Activated gamma-delta T cell treated with anti-CD3 and anti-CD28 coated beads, Interleukin-2, amount 50 U/mL, for 16 hours (primary cell): ENCODE measurements at regions not wholly inside any gene's neighbourhood (a gene's known extent, or its start where the extent isn't known, plus 50 kb on each side); places are given as distances from the start of the nearest gene placed in this dataset.
"Not testable (repeated sequence)": the region's sequence is repeated elsewhere in the genome, so short reads cannot be mapped to it uniquely, and the experiment has no call there.

Source experiments
- DNase-seq: peaks from one replicate; pipeline ENCODE4 v3.0.0-alpha.2; 2020; ENCODE audit warnings: low read depth

DNA sequence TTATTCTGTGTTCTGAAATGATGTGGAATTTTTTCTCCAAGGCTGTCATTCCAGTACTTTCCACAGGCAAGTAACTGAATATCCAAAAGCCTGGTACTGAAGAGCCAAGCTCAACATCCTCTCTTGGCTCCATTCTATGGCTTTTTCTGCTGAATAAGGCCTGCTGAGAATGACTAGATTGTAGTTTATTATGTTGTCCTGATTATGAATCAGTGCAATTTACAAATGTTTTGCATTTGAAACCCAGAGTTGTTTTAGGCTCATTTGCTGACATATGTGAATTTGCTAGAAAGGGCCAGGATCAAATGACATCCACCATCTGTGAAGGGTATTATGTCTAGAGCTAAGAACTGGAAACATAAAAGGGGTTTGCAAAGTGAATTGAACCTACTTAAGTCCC lies 596.6 kb downstream of the KCTD12 start:
- no peak for DNase-seq

DNA sequence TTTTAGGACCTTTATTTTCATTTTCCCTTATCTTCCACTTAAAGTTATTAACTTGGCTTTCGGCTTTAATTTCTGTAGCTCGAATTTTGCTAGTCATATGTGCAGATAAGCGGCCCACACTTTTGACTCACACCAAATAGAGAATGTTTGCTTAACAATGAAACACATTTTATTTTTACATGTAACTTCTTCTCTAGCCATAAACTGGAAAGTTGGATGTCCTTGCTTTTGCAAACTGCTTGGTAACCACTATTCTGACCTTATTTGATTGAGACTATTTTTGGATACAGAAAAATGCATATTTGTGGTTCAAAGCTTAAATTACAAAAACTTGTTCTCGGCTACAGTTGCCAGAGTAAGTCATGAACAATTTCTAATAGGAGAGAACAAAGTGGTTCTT lies 600.0 kb downstream of the KCTD12 start:
- DNase-seq, result no peak

DNA sequence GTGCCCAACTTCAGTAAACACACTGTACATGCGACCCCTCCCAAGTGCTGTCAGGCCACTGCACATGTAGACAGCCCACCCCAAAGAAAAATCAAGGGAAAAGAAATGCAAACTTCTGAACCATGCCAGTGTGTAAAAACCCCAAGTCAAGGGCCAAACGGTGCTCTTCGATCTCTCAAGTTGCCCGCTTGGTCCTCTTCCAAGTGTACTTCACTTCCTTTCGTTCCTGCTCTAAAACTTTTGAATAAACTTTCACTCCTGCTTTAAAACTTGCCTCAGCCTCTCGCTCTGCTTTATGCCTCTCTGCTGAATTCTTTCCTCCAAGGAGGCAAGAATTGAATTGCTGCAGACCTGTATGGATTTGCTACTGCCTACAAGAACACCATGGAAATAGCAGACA lies 600.7 kb downstream of the KCTD12 start:
- no peak for DNase-seq

DNA sequence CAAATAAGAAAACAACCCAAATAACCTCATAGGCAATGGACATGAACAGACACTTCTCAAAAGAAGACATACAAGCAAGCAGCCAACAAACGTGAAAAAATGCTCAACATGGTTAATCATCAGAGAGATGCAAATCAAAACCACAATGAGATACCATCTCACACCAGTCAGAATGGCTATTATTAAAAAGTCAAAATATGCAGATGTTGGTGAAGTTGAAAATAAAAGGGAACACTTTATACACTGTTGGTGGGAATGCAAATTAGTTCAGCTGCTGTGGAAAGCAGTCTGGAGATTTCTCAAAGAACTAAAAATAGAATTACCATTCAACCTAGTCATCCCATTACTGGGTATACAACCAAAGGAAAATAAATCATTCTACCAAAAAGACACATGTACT lies 606.4 kb downstream of the KCTD12 start:
- DNase-seq, result not testable (repeated sequence)

DNA sequence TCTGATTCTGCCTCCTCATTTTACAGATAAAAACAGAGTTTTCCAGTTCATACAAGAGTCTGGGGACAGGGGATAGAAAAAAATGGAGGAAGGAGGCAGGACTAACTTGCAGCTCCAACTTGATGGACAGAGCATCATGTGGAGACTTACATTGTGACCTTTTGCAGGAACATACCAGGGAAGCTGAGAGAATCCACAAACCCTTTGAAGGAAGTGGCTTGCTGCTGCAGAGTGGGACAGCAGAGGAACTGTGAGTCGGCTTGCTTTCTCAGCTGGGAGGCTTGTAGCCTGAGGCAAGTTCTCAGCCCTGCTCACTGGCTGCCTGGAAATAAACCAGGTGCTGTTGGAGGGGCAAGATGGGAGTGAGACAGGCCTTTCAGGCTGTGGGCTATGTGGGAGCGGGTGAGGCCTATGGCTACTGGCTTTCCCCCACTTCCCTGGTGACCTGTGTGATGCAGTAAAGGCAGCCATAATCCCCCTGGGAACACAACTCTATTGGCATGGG lies 614.4 kb downstream of the KCTD12 start:
- DNase-seq, result no peak

DNA sequence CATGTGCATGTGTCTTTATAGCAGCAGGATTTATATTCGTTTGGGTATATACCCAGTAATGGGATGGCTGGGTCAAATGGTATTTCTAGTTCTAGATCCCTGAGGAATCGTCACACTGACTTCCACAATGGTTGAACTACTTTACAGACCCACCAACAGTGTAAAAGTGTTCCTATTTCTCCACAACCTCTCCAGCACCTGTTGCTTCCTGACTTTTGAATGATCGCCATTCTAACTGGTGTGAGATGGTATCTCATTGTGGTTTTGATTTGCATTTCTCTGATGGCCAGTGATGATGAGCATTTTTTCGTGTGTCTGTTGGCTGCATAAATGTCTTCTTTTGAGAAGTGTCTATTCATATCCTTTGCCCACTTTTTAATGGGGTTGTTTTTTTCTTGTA lies 617.9 kb downstream of the KCTD12 start:
- not testable (repeated sequence) for DNase-seq

DNA sequence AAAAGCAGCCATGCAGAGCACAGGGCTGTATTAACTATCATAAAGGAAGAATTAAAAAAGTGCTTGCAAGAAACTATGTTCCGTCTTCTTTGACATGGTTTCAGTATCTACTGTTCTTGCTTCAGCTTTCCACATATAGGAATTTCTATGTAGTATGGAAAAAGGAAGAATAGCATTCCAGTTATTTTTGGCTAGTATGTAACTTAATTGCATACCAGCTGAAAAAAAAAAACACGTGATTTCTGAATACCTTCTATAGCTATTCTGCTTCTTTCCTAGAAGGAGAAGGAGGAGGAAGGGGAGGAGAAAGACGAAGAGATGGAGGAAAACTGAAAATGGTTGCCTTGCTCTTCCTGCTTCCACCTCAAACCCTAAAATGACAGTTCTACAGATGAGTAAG lies 619.0 kb downstream of the KCTD12 start:
- DNase-seq, result no peak

DNA sequence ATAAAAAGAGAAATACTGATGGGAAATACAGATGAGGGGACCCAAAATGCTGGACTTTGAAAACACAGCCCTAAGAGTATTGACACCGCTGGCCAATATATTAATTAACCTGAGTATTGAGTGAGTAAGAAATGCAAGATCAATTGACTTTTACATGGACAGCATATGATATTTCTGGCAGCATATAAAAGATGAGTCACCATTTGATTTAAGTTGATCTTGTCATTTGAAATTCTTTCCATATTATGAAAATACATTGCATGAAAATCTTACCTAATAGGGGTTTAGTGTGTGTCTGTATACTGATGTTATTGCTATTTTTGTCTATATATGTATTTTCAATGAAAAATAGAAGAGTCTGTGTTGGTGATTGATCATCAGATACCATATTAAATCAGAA lies 619.6 kb downstream of the KCTD12 start:
- no peak for DNase-seq

DNA sequence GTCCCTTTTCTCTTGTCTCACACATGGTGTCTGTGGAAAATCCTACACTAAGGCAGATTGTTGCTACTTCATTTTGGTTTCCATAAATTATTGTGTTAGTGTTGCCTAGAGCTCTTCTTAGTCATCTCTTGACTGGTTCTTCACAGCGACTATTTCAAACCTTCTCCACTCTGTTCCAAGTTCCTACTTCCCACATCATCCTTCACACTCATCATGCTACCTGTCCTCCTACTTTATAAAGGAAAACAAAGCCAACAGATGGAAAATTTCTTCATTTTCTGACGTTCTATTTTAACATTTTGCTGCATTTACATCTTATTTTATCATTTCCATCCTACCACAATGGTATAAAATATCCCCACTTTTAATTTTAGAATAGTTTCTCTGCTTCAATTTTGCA lies 614.1 kb downstream of the LMO7 start:
- DNase-seq, result no peak

DNA sequence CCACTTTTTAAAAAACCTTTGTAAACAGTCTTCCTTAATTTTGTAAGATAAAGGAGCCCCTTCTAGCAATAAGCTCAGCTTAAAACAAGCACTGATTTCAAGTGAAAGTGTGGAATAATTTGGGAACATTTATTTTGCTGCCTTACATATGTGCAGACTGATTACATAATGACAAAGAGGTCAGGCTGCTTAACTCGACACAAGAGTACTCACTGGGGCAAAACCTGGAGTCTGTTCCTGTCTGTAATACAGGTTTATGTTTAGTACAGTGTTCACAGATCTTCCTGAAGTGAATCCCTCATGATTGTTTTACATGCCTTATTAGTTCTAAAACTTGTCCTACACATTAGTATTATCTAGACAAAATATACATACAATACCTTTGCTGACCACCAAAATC lies 609.8 kb downstream of the LMO7 start:
- DNase-seq, result no peak

DNA sequence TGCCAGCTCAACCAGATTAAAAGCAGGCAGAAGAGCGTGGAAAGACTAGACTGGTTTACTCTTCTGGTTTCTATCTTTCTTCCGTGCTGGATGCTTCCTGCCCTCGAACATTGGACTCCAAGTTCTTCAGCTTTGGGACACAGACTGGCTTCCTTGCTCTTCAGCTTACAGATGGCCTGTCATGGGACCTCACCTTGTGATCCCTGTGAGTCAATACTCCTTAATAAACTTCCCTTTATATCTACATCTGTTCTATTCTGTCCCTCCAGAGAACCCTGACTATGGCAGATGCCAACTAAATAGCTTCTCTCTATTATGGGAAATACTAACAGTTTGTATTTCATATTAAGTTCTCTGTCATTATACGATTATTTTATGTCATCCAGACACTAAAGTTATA lies 609.1 kb downstream of the LMO7 start:
- DNase-seq, result no peak

DNA sequence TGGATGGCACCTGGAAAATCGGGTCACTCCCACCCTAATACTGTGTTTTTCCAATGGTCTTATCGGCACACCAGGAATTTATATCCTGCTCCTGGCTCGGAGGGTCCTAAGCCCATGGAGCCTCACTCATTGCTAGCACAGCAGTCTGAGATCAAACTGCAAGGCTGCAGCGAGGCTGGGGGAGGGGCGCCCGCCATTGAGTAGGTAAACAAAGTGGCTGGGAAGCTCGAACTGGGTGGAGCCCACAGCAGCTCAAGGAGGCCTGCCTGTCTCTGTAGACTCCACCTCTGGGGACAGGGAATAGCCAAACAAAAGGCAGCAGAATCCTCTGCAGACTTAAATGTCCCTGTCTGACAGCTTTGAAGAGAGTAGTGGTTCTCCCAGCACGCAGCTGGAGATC lies 607.0 kb downstream of the LMO7 start:
- DNase-seq, result not testable (repeated sequence)

DNA sequence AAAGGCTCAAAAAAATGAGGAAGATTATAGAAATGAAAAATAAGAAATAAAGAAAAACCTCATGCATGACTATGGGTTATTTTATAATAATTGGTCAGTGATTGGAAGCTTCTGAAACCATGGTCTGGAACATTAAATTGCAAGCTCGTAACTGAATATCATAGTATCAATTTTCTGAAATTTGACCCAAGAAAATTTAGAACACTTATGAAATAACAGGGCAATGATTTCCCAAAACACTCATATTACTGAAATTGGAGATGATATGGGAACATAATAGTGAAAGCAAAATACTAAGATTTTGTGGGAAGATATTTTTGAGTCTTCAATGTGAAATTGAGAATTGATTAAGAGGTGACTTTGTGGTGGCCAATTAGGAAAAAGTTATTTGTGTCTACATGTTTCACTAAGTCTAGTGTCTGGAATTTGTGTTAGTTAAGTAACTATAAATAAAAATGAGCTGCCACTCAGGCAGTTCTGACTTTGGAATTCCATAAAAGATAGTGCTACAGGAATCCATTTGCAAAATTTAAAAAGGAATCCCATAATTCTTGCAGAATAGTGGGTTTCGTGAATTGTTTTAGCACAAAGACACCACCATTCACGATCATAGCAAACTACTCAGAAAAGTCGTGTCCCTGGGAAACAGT lies 603.0 kb downstream of the LMO7 start:
- DNase-seq, result no peak

DNA sequence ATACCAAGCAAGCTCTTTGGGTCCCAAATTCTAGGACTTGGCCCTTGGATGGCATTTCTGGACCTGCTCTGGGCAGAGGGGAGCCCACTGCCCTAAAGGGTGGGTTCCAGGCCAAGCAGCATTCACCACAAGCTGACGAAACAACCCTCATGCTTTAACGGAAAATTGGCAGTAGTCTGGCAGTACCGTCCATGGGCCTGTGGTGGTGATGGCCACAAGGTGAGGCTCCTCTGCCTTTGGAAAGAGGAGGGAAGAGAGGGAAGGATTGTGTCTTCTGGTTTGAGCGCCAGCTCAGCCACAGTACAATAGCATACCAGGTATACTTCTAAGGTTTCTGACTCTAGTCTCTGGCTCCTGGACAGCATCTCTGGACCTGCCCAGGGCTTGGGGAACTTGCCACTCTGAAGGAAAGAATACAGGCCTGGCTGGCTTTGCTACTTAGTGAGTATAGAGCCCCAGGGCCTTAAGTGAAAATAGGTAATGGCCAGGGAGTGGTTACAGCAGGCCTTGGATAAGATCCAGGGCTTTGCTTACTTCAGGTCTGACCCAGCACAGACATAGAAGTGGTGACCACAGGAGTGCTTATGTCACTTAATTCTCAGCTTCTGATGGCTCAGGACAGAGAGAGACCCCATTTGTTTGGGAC lies 595.5 kb downstream of the LMO7 start:
- DNase-seq, result no peak

DNA sequence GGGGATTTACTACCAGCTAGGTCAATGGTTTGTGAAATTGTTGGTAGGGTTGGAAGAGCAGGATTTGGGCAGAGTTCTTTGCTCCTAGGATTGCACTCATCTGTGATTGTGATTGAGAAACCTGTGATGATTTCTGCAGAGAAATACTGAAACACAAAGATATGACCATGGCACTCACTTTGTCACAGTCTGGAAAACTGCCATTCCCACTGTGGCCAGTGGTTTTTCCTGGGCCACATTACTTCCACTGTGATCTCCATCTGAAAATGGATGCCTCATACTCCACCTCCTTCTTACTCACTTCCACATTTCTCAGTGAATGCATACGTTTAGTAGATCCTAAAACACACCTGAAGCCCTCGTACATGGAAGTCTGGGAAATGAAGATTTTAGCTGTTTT lies 593.2 kb downstream of the LMO7 start:
- DNase-seq, result no peak

DNA sequence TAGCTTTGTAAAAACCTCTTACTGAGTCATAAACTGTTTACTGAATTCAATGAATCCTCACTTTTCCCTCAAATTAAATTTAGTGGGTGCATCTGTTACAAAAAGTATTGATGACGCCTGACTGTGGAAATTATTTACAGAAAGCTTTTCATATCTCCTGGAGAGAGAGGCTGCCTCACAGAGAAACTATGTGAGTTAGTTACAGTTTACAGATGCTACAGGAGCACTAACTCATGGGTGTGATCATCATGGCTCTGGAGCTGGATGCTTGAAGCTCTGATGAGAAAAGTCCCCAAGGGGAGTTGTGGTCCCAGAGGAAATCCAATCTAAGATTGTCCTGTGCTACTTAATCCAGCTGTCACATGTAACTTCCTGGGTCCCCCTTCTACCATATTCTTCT lies 590.8 kb downstream of the LMO7 start:
- no peak for DNase-seq

DNA sequence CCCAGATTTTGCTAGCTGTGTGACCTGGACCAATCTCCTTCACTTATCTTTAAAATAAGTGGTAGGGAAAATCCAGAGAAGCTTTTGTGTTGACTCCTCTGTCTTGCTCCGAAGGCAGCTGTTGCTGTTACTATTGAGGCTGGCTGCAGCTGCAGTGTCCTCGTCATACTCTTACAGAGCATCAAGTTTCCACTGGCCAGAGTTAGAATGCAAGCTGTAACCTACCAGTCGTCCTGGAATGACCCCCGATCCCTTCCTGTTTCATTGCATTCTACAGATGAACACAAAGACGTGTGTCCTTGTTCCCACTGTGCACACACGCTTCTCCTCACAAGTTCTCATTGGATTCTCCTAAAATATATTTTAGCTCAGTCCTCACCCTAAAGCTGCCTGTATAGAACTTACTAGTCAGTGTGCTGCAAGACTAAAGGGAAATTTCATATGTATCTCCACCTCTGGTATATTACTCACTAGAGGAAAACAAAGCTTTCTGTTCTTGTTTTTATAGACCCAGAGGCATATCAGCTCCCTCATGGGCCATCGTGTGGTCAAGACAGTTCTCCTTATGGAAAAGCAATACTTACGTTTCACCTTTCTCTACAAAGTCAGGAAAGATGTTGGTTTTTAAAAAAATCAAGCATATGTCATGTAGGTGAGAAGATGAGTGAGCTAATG lies 589.8 kb downstream of the LMO7 start:
- no peak for DNase-seq

DNA sequence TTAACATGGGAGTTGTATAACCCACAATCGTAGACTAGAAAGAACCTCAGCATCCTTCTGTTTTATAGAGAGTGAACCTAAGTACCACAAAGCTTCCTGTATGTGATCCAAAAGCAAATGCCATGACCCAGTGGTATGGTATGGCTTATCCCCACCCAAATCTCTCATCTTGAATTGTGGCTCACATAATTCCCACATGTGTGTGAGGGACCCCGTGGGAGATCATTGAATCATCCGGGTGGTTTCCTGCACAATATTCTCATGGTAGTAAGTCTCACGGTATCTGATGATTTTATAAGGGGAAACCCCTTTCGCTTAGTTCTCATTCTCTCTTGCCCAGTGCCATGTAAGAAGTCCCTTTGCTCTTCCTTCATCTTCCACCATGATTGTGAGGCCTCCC lies 587.9 kb downstream of the LMO7 start:
- DNase-seq, result no peak

DNA sequence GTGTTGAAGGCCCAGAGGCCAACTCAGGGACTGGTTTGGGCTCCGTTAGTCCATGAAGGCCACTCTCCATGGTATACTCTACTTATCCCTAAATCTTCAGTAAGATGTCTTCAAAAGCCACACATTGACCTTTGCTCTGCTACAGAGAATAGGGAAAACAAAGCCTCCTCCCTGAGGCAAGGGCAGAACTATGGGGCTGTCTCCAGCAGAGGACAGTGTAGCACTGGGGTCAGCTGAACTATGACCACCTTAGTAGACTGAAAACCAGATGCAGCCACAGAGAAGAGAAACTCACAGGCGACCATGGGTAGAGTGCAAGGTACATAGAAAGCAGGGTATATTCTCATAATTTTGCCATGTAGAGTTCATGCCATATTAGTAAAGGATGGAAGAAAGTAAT lies 587.4 kb downstream of the LMO7 start:
- no peak for DNase-seq

DNA sequence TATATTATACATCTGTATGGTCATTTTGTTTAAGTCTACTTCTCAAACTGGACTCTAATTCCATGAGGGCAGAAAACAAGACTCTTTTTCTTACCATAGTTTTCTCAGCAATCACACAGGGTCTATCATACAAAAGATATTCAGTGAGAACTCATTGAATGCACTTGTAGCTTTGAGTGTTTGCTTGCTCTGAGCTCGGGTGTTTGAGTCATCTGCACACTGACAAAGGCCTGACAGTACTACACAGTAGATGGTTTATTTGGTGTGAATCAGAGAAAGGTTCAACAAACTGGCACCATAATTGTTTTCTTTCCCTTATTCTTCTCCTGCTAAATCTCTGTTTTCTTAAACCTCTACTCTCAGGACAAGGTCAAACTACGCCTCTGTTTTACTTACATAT lies 586.4 kb downstream of the LMO7 start:
- no peak for DNase-seq

DNA sequence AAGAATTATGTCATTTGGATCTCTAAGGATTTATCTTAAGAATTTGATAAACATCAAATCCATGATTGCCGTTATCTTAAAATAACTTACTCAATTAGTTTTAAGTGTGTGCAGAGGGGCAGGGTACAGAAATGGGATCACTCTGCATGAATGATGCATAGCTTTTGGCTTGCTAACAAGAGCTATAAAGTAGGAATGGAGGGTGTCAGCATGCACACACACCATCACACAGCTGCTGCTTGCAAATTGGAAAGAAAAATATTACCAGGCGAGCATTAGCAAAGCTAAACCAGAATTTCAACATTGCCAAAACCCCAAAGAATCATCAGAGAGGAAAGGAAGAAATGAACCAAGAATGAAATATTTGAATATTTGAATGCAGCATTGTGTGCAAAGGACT lies 580.6 kb downstream of the LMO7 start:
- DNase-seq, result no peak

DNA sequence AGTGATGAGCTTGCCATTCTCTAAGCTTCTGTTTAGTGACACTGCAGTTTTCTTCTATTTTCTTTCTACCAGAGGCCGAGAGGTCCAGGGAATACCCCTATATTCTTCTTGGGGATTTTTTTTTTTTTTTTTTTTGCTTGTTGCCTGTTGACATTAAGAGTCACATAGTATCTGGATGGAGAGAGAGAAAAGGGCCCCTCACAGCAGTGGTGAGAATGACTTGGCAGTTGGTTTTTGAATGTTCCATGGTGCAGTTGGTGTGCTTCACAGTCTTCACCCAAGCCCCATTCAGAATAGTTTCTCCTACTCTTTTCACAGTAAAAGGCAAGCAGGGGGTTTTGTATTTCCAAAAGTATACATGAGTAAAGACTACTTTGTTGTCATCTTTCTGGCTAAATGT lies 577.9 kb downstream of the LMO7 start:
- DNase-seq, result no peak

DNA sequence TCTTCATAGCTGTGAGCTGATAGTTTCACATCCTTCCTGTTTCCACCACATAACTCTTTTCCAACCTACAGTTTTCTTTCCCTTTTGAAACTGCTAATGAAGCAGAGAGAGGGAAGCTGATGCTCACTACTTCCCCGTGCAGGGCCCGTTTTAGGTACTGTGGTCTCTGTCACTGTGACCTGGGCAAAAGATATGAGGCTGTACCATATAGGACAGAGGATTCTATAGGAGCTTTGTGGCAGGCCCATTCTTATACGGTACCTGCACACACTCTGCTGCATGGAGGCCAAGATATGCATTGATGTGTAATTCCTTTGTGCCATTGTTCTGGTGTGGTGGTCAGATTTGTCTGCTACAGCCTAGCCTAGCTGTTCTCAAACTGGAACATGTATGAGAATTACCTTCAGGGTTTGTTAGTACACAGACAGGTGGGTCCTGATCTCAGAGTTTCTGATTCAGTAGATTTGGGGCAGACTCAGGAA lies 577.3 kb downstream of the LMO7 start:
- DNase-seq, result no peak
